KOPT-K1 (cell line): ENCODE measurements at regions not wholly inside any gene's neighbourhood (a gene's known extent, or its start where the extent isn't known, plus 50 kb on each side); places are given as distances from the start of the nearest gene placed in this dataset.
"Not testable (repeated sequence)": the region's sequence is repeated elsewhere in the genome, so short reads cannot be mapped to it uniquely, and the experiment has no call there.

Source experiments
- H3K27ac ChIP-seq: fragments of 200-600 bp; sonication (generic); 2 replicates; pipeline ENCODE4 v1.5.1; 2016; ENCODE audit warnings: antibody characterized with exemption, mild to moderate bottlenecking, low read depth, low read length; ENCODE audit not compliant: poor library complexity, severe bottlenecking
- H3K36me3 ChIP-seq: fragments of 200-600 bp; sonication (generic); 2 replicates; pipeline ENCODE4 v1.5.1; 2017; ENCODE audit warnings: antibody characterized with exemption, mild to moderate bottlenecking, low read length, moderate library complexity; ENCODE audit not compliant: insufficient read depth
- H3K9me3 ChIP-seq: fragments of 200-600 bp; sonication (generic); 2 replicates; pipeline ENCODE4 v1.5.1; 2017; ENCODE audit warnings: antibody characterized with exemption, low read length, mild to moderate bottlenecking; ENCODE audit not compliant: insufficient read depth, poor library complexity, severe bottlenecking

GRCh38 chr9:6160579-6160978 is 55.0 kb upstream of the IL33 start:
- Histone ChIP-seq H3K36me3 (no peaks in the 10 kb centered on the region), H3K27ac (no peak overlapping the region), H3K9me3 (peaks cover 16% of the 10 kb centered on the region)

- H3K27ac ChIP-seq = no peak overlapping the region
- H3K9me3 ChIP-seq = peaks cover 5% of the 10 kb centered on the region
- no peaks in the 10 kb centered on the region for H3K36me3 ChIP-seq
These were observed 62.2 kb upstream of the IL33 start for GRCh38 chr9:6153425-6153824.

DNA sequence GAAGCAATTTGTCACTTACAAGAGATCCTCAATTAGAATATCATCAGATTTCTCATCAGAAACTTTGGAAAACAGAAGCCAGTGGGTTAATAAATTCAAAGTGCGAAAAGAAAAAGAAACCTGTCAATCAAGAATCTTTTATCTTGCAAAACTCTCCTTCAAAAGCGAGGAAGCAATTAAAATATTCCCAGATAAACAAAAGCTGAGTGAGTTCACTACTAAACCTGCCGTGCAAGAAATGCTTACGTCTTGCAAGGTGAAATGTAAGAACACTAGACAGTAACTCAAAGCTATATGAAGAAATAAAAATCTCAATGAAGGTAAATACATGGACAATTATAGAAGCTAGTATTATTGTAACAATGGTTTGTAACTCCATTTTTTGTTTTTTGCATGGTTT is 62.8 kb upstream of the IL33 start:
- Histone ChIP-seq H3K9me3 (peaks cover 5% of the 10 kb centered on the region), H3K36me3 (no peaks in the 10 kb centered on the region), H3K27ac (no peak overlapping the region)

- H3K27ac ChIP-seq = no peak overlapping the region
- no peaks in the 10 kb centered on the region for H3K9me3 ChIP-seq
- H3K36me3 ChIP-seq = no peaks in the 10 kb centered on the region
These were observed 65.1 kb upstream of the IL33 start for GRCh38 chr9:6150483-6150882.

DNA sequence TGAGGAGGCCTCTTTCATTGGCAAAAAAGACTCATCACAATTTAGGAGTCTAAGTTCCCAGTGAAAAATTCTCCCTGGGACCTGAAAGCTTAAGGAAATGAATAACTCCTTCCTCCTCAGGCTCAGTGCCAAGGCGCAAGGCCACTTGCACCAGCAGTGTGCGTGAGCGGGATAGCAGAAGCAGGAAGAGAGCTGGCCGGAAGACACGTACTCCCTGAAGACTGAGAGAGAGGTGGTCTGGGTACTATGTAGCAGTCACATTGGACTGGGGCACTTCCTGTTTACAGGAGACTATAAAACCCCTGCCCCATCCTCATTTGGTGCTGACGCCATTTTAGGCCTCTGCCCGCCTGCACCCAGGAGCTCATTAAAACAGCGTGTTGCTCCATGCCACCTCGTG is 66.3 kb upstream of the IL33 start:
- H3K27ac ChIP-seq = no peak overlapping the region
- no peaks in the 10 kb centered on the region for H3K9me3 ChIP-seq
- no peaks in the 10 kb centered on the region for H3K36me3 ChIP-seq

DNA sequence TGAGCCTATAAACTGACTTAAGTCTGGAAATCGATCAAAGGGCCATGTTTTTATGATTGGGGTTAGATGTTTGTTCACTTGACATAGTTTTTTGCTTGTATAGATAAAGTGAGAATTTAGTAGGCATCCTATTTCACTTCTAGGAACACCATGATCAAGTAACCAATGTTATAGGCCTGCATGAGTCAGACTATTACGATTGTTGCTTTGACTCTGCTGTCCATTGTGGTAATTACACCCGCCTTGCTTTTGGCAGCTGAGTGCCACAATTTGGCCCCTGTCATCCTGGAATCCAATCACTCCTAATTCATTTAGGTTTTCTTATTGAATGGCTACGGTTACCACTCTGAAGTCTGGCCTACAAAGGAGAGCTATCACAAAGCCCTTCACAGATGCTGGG is 67.8 kb upstream of the IL33 start:
- Histone ChIP-seq H3K36me3 (no peaks in the 10 kb centered on the region), H3K9me3 (no peaks in the 10 kb centered on the region), H3K27ac (no peak overlapping the region)

DNA sequence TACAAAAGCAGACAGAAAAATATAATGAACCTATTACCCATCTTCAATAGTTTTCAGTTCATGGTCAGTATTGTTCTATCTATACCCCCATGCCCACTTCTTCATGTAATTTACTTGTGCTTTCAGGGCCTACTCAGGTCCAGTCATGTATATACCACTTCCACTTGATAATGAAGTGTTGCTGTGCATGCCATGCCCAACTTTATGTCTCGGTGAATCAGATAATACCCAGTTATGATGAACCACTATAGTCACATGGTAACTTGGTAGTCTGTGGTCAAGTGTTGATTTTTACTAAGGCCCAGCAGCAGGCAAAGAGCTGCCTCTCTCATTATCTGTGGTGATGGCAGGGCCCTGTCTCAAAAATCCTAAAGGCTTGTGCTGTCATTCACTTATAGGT is 70.7 kb upstream of the IL33 start:
- H3K36me3 ChIP-seq = no peaks in the 10 kb centered on the region
- H3K27ac ChIP-seq = no peak overlapping the region
- no peaks in the 10 kb centered on the region for H3K9me3 ChIP-seq

GRCh38 chr9:6142799-6143454 is 72.7 kb upstream of the IL33 start:
- no peak overlapping the region for H3K27ac ChIP-seq
- no peaks in the 10 kb centered on the region for H3K36me3 ChIP-seq
- no peaks in the 10 kb centered on the region for H3K9me3 ChIP-seq

DNA sequence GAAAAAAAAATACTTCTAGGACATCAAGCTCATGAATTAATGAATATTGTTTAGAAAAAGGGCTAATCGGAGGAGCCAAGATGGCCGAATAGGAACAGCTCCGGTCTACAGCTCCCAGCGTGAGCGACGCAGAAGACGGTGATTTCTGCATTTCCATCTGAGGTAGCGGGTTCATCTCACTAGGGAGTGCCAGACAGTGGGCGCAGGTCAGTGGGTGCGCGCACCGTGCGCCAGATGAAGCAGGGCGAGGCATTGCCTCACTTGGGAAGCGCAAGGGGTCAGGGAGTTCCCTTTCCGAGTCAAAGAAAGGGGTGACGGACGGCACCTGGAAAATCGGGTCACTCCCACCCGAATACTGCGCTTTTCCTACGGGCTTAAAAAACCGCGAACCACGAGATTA is 79.8 kb upstream of the IL33 start:
- H3K36me3 ChIP-seq, H3K27ac ChIP-seq, H3K9me3 ChIP-seq: not testable (repeated sequence)

- no peak overlapping the region for H3K27ac ChIP-seq
- no peaks in the 10 kb centered on the region for H3K9me3 ChIP-seq
- H3K36me3 ChIP-seq = no peaks in the 10 kb centered on the region
These were observed 80.9 kb upstream of the IL33 start for GRCh38 chr9:6134661-6135180.

- Histone ChIP-seq H3K27ac (no peak overlapping the region), H3K36me3 (no peaks in the 10 kb centered on the region), H3K9me3 (no peaks in the 10 kb centered on the region)
These were observed 82.1 kb upstream of the IL33 start for GRCh38 chr9:6133346-6134063.

GRCh38 chr9:6132650-6133049 is 83.0 kb upstream of the IL33 start:
- Histone ChIP-seq H3K27ac (no peak overlapping the region), H3K9me3 (no peaks in the 10 kb centered on the region), H3K36me3 (no peaks in the 10 kb centered on the region)

DNA sequence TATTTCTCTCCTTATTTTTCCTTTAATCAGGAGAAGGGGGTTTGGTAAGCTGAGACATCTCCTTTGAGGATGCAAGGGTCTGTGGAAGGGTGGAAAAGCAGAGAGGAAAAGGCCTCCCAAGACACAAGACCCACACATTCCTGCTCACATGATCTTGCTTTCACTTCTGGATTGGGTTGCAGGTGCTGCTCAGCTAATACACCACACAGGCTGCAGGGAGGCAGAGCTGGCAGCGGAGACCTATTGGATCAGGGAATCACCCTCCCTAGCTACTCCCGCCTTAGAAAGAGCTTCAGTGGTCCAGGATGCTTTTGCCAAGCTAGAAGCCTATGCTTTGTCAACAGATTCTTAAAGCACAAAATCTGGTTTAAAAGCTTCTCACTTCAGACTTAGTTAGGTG is 87.6 kb upstream of the IL33 start:
- Histone ChIP-seq H3K27ac (no peak overlapping the region), H3K9me3 (no peaks in the 10 kb centered on the region), H3K36me3 (no peaks in the 10 kb centered on the region)

GRCh38 chr9:6126377-6126776 is 89.2 kb upstream of the IL33 start:
- no peaks in the 10 kb centered on the region for H3K36me3 ChIP-seq
- H3K9me3 ChIP-seq = no peaks in the 10 kb centered on the region
- H3K27ac ChIP-seq = no peak overlapping the region

GRCh38 chr9:6123416-6123815 is 92.2 kb upstream of the IL33 start:
- H3K36me3 ChIP-seq = no peaks in the 10 kb centered on the region
- H3K27ac ChIP-seq = no peak overlapping the region

DNA sequence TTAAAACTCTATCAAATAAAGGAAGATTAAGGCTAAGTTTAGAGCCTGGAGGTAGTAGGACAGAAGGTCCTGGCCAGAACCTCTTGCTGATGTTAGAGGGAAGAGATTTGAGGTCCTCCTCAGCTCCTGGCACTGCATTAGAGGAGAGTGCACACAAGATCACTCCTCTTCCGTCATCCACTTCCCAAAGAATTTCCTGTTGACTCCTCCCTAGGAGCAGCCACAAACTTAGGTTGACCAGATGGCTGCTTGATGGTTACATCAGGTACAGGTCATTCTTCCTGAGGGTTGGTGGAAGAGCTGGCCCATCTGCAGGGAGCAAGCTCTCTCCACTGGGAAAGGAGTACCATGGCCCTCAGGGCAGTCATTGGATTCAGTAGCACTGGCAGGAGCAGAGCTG is 93.9 kb upstream of the IL33 start:
- H3K9me3 ChIP-seq = no peaks in the 10 kb centered on the region
- H3K36me3 ChIP-seq = no peaks in the 10 kb centered on the region
- no peak overlapping the region for H3K27ac ChIP-seq

More at GRCh38 chr9:6123416-6123815, 92.2 kb upstream of the IL33 start:
- H3K9me3 ChIP-seq = no peaks in the 10 kb centered on the region
